K562 (cell line): ENCODE measurements at regions not wholly inside any gene's neighbourhood (a gene's known extent, or its start where the extent isn't known, plus 50 kb on each side); places are given as distances from the start of the nearest gene placed in this dataset.
A peak's percentile ranks its signal among the peaks of the same experiment; 100 is the strongest.

Experiments used
- ARNT ChIP-seq, 2 experiments: fragments of 450-650 bp; IDR thresholded peaks; 2 replicates each; pipeline ENCODE4 v1.6.1; 2016; ENCODE audit warnings: mild to moderate bottlenecking in 1 of 2
- CBFA2T3 ChIP-seq: fragments of 450-650 bp; IDR thresholded peaks from 2 replicates; pipeline ENCODE4 v1.6.1; 2017
- ELF2 ChIP-seq: fragments of 250-450 bp; sonication (Bioruptor Pico); IDR thresholded peaks from 2 replicates; pipeline ENCODE4 v1.5.0; 2021; ENCODE audit warnings: mild to moderate bottlenecking
- ETV1 ChIP-seq: fragments of 450-650 bp; conservative IDR thresholded peaks from 2 replicates; pipeline ENCODE4 v1.6.1; 2016; ENCODE audit warnings: missing genetic modification characterization, control low read depth, low read depth, missing compliant biosample characterization
- FUS ChIP-seq: fragments of 200-400 bp; formaldehyde crosslinking; optimal IDR thresholded peaks from 2 replicates; pipeline ENCODE3; 2017; ENCODE audit warnings: low read depth, low read length
- HNRNPH1 ChIP-seq: fragments of 200-400 bp; formaldehyde crosslinking; optimal IDR thresholded peaks from 2 replicates; pipeline ENCODE3; 2017; ENCODE audit warnings: low read depth, mild to moderate bottlenecking, low read length, moderate library complexity
- HOXB6 ChIP-seq: fragments of 250-450 bp; sonication (Bioruptor Pico); IDR thresholded peaks from 2 replicates; pipeline ENCODE4 v1.5.1; 2022; ENCODE audit warnings: mild to moderate bottlenecking, borderline replicate concordance
- HSF4 ChIP-seq: fragments of 250-450 bp; sonication (Bioruptor Pico); IDR thresholded peaks from 2 replicates; pipeline ENCODE4 v2.1.2; 2022; ENCODE audit warnings: mild to moderate bottlenecking, moderate library complexity, borderline replicate concordance
- KDM5B ChIP-seq: fragments of 200-600 bp; sonication (generic); IDR thresholded peaks from 2 replicates; pipeline ENCODE4 v1.6.1; 2012; ENCODE audit warnings: low read depth, mild to moderate bottlenecking, moderate library complexity, low read length, control low read depth, inconsistent platforms; ENCODE audit not compliant: insufficient replicate concordance
- NCOA2 ChIP-seq, 2 experiments: fragments of 450-650 bp; IDR thresholded peaks; 2 replicates each; pipeline ENCODE4 v1.6.1; 2018; ENCODE audit warnings: mild to moderate bottlenecking in 2 of 2, moderate library complexity in 1 of 2; ENCODE audit not compliant: partially characterized antibody in 2 of 2
- PTBP1 ChIP-seq: fragments of 200-400 bp; formaldehyde crosslinking; IDR thresholded peaks from 2 replicates; pipeline ENCODE4 v1.6.1; 2017; ENCODE audit warnings: low read depth, low read length
- RBFOX2 ChIP-seq: fragments of 200-400 bp; formaldehyde crosslinking; IDR thresholded peaks from 2 replicates; pipeline ENCODE4 v1.6.1; 2017; ENCODE audit warnings: low read depth, mild to moderate bottlenecking, low read length, moderate library complexity
- RBM22 ChIP-seq: fragments of 200-400 bp; formaldehyde crosslinking; IDR thresholded peaks from 2 replicates; pipeline ENCODE4 v1.6.1; 2018; ENCODE audit warnings: low read length, low read depth; ENCODE audit not compliant: poor library complexity, severe bottlenecking
- RFX5 ChIP-seq: IDR thresholded peaks from 2 replicates; pipeline ENCODE4 v1.6.1; 2011; ENCODE audit warnings: low read depth, mild to moderate bottlenecking, improper control_type of control experiment, low read length
- SRSF9 ChIP-seq: fragments of 200-400 bp; formaldehyde crosslinking; IDR thresholded peaks from 2 replicates; pipeline ENCODE4 v1.6.1; 2017; ENCODE audit warnings: low read depth, low read length, borderline replicate concordance
- XRCC4 ChIP-seq: IDR thresholded peaks from one replicate; pipeline ENCODE4 v1.6.1; 2011; ENCODE audit not compliant: insufficient read depth, insufficient read length; ENCODE audit errors: extremely low read depth
- ZNF347 ChIP-seq: fragments of 450-650 bp; formaldehyde crosslinking; IDR thresholded peaks from 2 replicates; pipeline ENCODE4 v1.4.0; 2020; ENCODE audit warnings: low read depth, mild to moderate bottlenecking, moderate library complexity
- ZNF551 ChIP-seq: fragments of 250-450 bp; sonication (Bioruptor Pico); IDR thresholded peaks from 2 replicates; pipeline ENCODE4 v1.5.0; 2021; ENCODE audit warnings: mild to moderate bottlenecking, moderate library complexity
- ZNF57 ChIP-seq: fragments of 450-650 bp; formaldehyde crosslinking; IDR thresholded peaks from 2 replicates; pipeline ENCODE4 v1.4.0; 2020; ENCODE audit warnings: mild to moderate bottlenecking, moderate library complexity
- ZNF586 ChIP-seq: fragments of 450-650 bp; formaldehyde crosslinking; conservative IDR thresholded peaks from 2 replicates; pipeline ENCODE4 v1.4.0; 2020; ENCODE audit warnings: mild to moderate bottlenecking, moderate library complexity
- ZNF778 ChIP-seq: fragments of 450-650 bp; formaldehyde crosslinking; IDR thresholded peaks from 2 replicates; pipeline ENCODE4 v1.4.0; 2020; ENCODE audit warnings: mild to moderate bottlenecking, moderate library complexity
- ZNF785 ChIP-seq: fragments of 250-450 bp; sonication (Bioruptor Pico); IDR thresholded peaks from 2 replicates; pipeline ENCODE4 v1.4.0; 2020; ENCODE audit warnings: mild to moderate bottlenecking
- TF ChIP-seq, protein P1 (sequence below), 2 experiments: fragments of 250-450 bp in 1 of 2; fragments of 450-650 bp in 1 of 2; sonication (Bioruptor Pico) in 1 of 2; IDR thresholded peaks; 2 replicates each; pipeline versions ENCODE4 v1.6.1 to v1.8.0; 2016 to 2021; ENCODE audit warnings: mild to moderate bottlenecking in 2 of 2, moderate library complexity in 2 of 2, missing compliant biosample characterization in 1 of 2, missing genetic modification characterization in 1 of 2
- TF ChIP-seq, protein P2 (sequence below): fragments of 250-450 bp; sonication (Bioruptor Pico); IDR thresholded peaks from 2 replicates; pipeline ENCODE4 v1.8.0; 2021; ENCODE audit warnings: moderate library complexity, mild to moderate bottlenecking, inconsistent platforms
- TF ChIP-seq, protein P3 (sequence below): fragments of 250-450 bp; sonication (Bioruptor Pico); IDR thresholded peaks from 2 replicates; pipeline ENCODE4 v1.8.0; 2022; ENCODE audit warnings: inconsistent platforms
- TF ChIP-seq, protein P4 (sequence below): fragments of 450-650 bp; IDR thresholded peaks from one replicate; pipeline ENCODE4 v1.6.1; 2018; ENCODE audit warnings: mild to moderate bottlenecking, moderate library complexity; ENCODE audit not compliant: partially characterized antibody

DNA sequence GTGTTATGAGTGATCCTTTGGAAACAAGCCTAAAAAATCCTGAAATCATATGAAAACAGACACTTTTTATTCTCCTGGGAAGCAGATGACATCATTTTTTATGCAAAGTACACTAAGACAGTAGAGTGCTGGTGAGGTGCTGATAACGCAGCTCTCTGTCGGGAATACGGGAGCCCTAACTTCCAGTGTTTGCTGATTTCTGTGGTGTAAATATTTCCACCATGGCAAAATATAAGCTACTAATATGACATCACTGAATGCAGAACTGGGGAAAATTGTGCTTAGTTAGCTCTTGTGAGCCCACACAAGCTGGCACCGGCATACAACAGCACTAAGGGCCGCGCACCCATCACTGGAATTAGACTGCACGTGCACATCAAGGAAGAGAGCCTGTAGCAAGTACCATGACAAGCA is 82.6 kb downstream of the FAM76B start (continued):
- TF ChIP-seq RFX5, result no peak
- TF ChIP-seq ZNF347 (CRISPR knock-in tag), result no peak
- peak in 1 of 2 experiments; percentile 27; a peak in 1 of 4 replicates for TF ChIP-seq ARNT (IDR thresholded peaks at IDR 0.05)
- TF ChIP-seq, protein P1, sequence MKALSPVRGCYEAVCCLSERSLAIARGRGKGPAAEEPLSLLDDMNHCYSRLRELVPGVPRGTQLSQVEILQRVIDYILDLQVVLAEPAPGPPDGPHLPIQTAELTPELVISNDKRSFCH (CRISPR knock-in tag; IDR thresholded peaks at IDR 0.05), result no peak
- TF ChIP-seq, protein P1 (tag; IDR thresholded peaks at IDR 0.05), result no peak
- TF ChIP-seq ZNF778 (CRISPR knock-in tag), result no peak
- TF ChIP-seq ZNF57 (CRISPR knock-in tag), result no peak
- no peak for TF ChIP-seq HOXB6 (CRISPR knock-in tag)
- TF ChIP-seq RBM22, result no peak
- TF ChIP-seq, protein P2, sequence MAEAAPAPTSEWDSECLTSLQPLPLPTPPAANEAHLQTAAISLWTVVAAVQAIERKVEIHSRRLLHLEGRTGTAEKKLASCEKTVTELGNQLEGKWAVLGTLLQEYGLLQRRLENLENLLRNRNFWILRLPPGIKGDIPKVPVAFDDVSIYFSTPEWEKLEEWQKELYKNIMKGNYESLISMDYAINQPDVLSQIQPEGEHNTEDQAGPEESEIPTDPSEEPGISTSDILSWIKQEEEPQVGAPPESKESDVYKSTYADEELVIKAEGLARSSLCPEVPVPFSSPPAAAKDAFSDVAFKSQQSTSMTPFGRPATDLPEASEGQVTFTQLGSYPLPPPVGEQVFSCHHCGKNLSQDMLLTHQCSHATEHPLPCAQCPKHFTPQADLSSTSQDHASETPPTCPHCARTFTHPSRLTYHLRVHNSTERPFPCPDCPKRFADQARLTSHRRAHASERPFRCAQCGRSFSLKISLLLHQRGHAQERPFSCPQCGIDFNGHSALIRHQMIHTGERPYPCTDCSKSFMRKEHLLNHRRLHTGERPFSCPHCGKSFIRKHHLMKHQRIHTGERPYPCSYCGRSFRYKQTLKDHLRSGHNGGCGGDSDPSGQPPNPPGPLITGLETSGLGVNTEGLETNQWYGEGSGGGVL (CRISPR knock-in tag), result no peak
- no peak for TF ChIP-seq ELF2
- TF ChIP-seq ZNF785 (CRISPR knock-in tag), result no peak
- TF ChIP-seq PTBP1, result no peak
- TF ChIP-seq ZNF551 (CRISPR knock-in tag), result no peak
- no peak for TF ChIP-seq ZNF586
- TF ChIP-seq RBFOX2, result no peak
- TF ChIP-seq, protein P3, sequence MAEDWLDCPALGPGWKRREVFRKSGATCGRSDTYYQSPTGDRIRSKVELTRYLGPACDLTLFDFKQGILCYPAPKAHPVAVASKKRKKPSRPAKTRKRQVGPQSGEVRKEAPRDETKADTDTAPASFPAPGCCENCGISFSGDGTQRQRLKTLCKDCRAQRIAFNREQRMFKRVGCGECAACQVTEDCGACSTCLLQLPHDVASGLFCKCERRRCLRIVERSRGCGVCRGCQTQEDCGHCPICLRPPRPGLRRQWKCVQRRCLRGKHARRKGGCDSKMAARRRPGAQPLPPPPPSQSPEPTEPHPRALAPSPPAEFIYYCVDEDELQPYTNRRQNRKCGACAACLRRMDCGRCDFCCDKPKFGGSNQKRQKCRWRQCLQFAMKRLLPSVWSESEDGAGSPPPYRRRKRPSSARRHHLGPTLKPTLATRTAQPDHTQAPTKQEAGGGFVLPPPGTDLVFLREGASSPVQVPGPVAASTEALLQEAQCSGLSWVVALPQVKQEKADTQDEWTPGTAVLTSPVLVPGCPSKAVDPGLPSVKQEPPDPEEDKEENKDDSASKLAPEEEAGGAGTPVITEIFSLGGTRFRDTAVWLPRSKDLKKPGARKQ (CRISPR knock-in tag), result no peak
- peak; percentile 86 for TF ChIP-seq CBFA2T3
- no peak for TF ChIP-seq XRCC4
- TF ChIP-seq FUS, result no peak
- TF ChIP-seq, protein P4, sequence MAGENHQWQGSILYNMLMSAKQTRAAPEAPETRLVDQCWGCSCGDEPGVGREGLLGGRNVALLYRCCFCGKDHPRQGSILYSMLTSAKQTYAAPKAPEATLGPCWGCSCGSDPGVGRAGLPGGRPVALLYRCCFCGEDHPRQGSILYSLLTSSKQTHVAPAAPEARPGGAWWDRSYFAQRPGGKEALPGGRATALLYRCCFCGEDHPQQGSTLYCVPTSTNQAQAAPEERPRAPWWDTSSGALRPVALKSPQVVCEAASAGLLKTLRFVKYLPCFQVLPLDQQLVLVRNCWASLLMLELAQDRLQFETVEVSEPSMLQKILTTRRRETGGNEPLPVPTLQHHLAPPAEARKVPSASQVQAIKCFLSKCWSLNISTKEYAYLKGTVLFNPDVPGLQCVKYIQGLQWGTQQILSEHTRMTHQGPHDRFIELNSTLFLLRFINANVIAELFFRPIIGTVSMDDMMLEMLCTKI, result no peak
- no peak for TF ChIP-seq ETV1 (tag)
- no peak for TF ChIP-seq HSF4 (CRISPR knock-in tag)
- TF ChIP-seq NCOA2 (IDR thresholded peaks at IDR 0.05; ENCODE audit: partially characterized antibody in 2 of 2), result no peak
- TF ChIP-seq HNRNPH1, result no peak
- no peak for TF ChIP-seq SRSF9
- no peak for TF ChIP-seq KDM5B
